Neural cell (in vitro differentiated cells): ENCODE measurements at regions not wholly inside any gene's neighbourhood (a gene's known extent, or its start where the extent isn't known, plus 50 kb on each side); places are given as distances from the start of the nearest gene placed in this dataset.

ENCODE experiments used
- H2AFZ ChIP-seq: fragments of 200-600, 300-800 bp; sonication (generic), shearing (Covaris generic); 2 replicates; pipeline ENCODE4 v1.6.0; 2014; ENCODE audit warnings: low read depth, mild to moderate bottlenecking, antibody characterized with exemption, low read length, moderate library complexity
- H3F3A ChIP-seq: fragments of 200-600 bp; shearing (Covaris generic); 2 replicates; pipeline ENCODE4 v1.6.1; 2016; ENCODE audit warnings: mild to moderate bottlenecking, moderate library complexity, mixed read lengths, antibody characterized with exemption, low read length; ENCODE audit not compliant: insufficient read depth, poor library complexity, severe bottlenecking
- H3K27ac ChIP-seq: fragments of 200-600, 300-800 bp; sonication (generic), shearing (Covaris generic); 2 replicates; pipeline ENCODE4 v1.5.1; 2014; ENCODE audit warnings: mild to moderate bottlenecking, low read length, moderate library complexity
- H3K27me3 ChIP-seq: fragments of 300-800, 200-600 bp; sonication (generic), shearing (Covaris generic); 2 replicates; pipeline ENCODE4 v1.6.0; 2014; ENCODE audit warnings: mild to moderate bottlenecking, low read depth, low read length, moderate library complexity; ENCODE audit not compliant: insufficient read depth
- H3K36me3 ChIP-seq: fragments of 300-800, 200-600 bp; sonication (generic), shearing (Covaris generic); 2 replicates; pipeline ENCODE4 v1.5.1; 2014; ENCODE audit warnings: mild to moderate bottlenecking, antibody characterized with exemption, low read length, moderate library complexity; ENCODE audit not compliant: insufficient read depth
- H3K4me2 ChIP-seq: fragments of 300-800, 200-600 bp; sonication (generic), shearing (Covaris generic); 2 replicates; pipeline ENCODE4 v1.6.0; 2014; ENCODE audit warnings: mild to moderate bottlenecking, low read length
- H3K4me3 ChIP-seq: fragments of 300-800, 200-600 bp; sonication (generic), shearing (Covaris generic); 2 replicates; pipeline ENCODE4 v1.5.1; 2014; ENCODE audit warnings: mild to moderate bottlenecking, low read length, moderate library complexity
- H3K79me2 ChIP-seq: fragments of 200-600 bp; shearing (Covaris generic); replicated peaks from 2 replicates; pipeline ENCODE4 v1.6.0; 2014; ENCODE audit warnings: mild to moderate bottlenecking, low read length, moderate library complexity; ENCODE audit not compliant: insufficient read depth
- H3K9ac ChIP-seq: fragments of 300-800, 200-600 bp; sonication (generic), shearing (Covaris generic); 2 replicates; pipeline ENCODE4 v1.6.1; 2016; ENCODE audit warnings: mild to moderate bottlenecking, low read length, mixed read lengths
- H3K9me2 ChIP-seq: fragments of 200-600 bp; shearing (Covaris generic); 2 replicates; pipeline ENCODE4 v1.6.1; 2016; ENCODE audit warnings: mild to moderate bottlenecking, low read length, mixed read lengths; ENCODE audit not compliant: insufficient read depth
- H3K9me3 ChIP-seq: fragments of 200-600, 300-800 bp; sonication (generic), shearing (Covaris generic); 2 replicates; pipeline ENCODE4 v1.6.1; 2016; ENCODE audit warnings: mild to moderate bottlenecking, mixed run types, low read length, moderate library complexity, mixed read lengths
- H4K20me1 ChIP-seq: fragments of 200-600 bp; shearing (Covaris generic); 2 replicates; pipeline ENCODE4 v1.6.1; 2016; ENCODE audit warnings: mild to moderate bottlenecking, mixed run types; ENCODE audit not compliant: insufficient read depth
- CTCF ChIP-seq: fragments of 450-650 bp; IDR thresholded peaks from 2 replicates; pipeline ENCODE4 v1.5.1; 2014; ENCODE audit warnings: antibody characterized with exemption, mild to moderate bottlenecking, moderate library complexity; ENCODE audit not compliant: poor library complexity, severe bottlenecking
- EP300 ChIP-seq: fragments of 450-650 bp; conservative IDR thresholded peaks from 2 replicates; pipeline ENCODE4 v1.6.1; 2014; ENCODE audit warnings: antibody characterized with exemption, mild to moderate bottlenecking, moderate library complexity; ENCODE audit not compliant: poor library complexity, severe bottlenecking
- EZH2 ChIP-seq: fragments of 200-600, 300-800 bp; shearing (Covaris generic), sonication (generic); IDR thresholded peaks from 2 replicates; pipeline ENCODE4 v1.6.1; 2014; ENCODE audit warnings: antibody characterized with exemption, low read length, borderline replicate concordance, mild to moderate bottlenecking; ENCODE audit not compliant: insufficient read depth, poor library complexity, severe bottlenecking
- MXI1 ChIP-seq: fragments of 450-650 bp; conservative IDR thresholded peaks from 2 replicates; pipeline ENCODE4 v1.6.1; 2014; ENCODE audit warnings: antibody characterized with exemption, mild to moderate bottlenecking; ENCODE audit not compliant: poor library complexity, severe bottlenecking
- POLR2AphosphoS5 ChIP-seq: IDR thresholded peaks from 2 replicates; pipeline ENCODE4 v1.6.1; 2012
- RAD21 ChIP-seq: fragments of 450-650 bp; conservative IDR thresholded peaks from 2 replicates; pipeline ENCODE4 v1.6.1; 2014; ENCODE audit warnings: antibody characterized with exemption, mild to moderate bottlenecking, moderate library complexity
- SMC3 ChIP-seq: fragments of 450-650 bp; conservative IDR thresholded peaks from 2 replicates; pipeline ENCODE4 v1.6.1; 2014; ENCODE audit warnings: antibody characterized with exemption, mild to moderate bottlenecking, moderate library complexity; ENCODE audit not compliant: poor library complexity
- TAF1 ChIP-seq: IDR thresholded peaks from 2 replicates; pipeline ENCODE4 v1.6.1; 2012; ENCODE audit warnings: low read depth
- TF ChIP-seq, protein P1 (sequence below): IDR thresholded peaks from 2 replicates; pipeline ENCODE4 v1.6.1; 2012; ENCODE audit warnings: borderline replicate concordance

- no peaks in the 10 kb centered on the region for H3F3A ChIP-seq
- H4K20me1 ChIP-seq = no peaks in the 10 kb centered on the region
- H3K9ac ChIP-seq = no peak overlapping the region
- H3K4me2 ChIP-seq = no peak overlapping the region
- H3K36me3 ChIP-seq = no peaks in the 10 kb centered on the region
- no peaks in the 10 kb centered on the region for H3K27me3 ChIP-seq
- no peaks in the 10 kb centered on the region for H3K79me2 ChIP-seq
- no peaks in the 10 kb centered on the region for H3K9me2 ChIP-seq
- H3K4me3 ChIP-seq = no peak overlapping the region
- TF ChIP-seq CTCF (no peak), MXI1 (no peak), SMC3 (no peak)
- TF ChIP-seq, protein P1, sequence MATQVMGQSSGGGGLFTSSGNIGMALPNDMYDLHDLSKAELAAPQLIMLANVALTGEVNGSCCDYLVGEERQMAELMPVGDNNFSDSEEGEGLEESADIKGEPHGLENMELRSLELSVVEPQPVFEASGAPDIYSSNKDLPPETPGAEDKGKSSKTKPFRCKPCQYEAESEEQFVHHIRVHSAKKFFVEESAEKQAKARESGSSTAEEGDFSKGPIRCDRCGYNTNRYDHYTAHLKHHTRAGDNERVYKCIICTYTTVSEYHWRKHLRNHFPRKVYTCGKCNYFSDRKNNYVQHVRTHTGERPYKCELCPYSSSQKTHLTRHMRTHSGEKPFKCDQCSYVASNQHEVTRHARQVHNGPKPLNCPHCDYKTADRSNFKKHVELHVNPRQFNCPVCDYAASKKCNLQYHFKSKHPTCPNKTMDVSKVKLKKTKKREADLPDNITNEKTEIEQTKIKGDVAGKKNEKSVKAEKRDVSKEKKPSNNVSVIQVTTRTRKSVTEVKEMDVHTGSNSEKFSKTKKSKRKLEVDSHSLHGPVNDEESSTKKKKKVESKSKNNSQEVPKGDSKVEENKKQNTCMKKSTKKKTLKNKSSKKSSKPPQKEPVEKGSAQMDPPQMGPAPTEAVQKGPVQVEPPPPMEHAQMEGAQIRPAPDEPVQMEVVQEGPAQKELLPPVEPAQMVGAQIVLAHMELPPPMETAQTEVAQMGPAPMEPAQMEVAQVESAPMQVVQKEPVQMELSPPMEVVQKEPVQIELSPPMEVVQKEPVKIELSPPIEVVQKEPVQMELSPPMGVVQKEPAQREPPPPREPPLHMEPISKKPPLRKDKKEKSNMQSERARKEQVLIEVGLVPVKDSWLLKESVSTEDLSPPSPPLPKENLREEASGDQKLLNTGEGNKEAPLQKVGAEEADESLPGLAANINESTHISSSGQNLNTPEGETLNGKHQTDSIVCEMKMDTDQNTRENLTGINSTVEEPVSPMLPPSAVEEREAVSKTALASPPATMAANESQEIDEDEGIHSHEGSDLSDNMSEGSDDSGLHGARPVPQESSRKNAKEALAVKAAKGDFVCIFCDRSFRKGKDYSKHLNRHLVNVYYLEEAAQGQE = no peak
- no peak overlapping the region for H2AFZ ChIP-seq
- no peaks in the 10 kb centered on the region for H3K9me3 ChIP-seq
- no peak overlapping the region for H3K27ac ChIP-seq
Measured at GRCh38 chr11:111018566-111018965, 227.0 kb upstream of the POU2AF2 start.

DNA sequence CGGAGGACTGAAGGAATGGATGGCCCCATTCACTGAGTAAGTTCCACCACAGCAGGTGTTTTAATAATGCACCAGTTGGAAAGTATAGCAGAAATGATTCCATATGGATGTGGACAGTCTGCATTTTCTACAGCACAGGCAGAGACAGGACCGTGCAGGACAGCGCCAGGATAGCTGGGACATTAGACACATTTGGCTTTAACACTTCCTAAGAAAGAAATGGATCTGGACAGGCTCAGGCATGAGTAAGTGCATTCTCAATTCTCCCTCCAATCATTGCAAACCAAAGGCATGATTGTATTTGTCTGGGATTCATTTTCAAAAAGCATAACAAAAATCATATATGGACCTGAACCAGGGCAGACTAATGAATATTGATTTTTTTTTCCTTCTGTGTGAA is 233.0 kb upstream of the POU2AF2 start:
- H3K27ac ChIP-seq = no peak overlapping the region
- H3K4me3 ChIP-seq = no peak overlapping the region
- no peaks in the 10 kb centered on the region for H3K9me2 ChIP-seq
- H3K27me3 ChIP-seq = no peaks in the 10 kb centered on the region
- H3K9ac ChIP-seq = no peak overlapping the region
- H3K36me3 ChIP-seq = no peaks in the 10 kb centered on the region
- H3K4me2 ChIP-seq = no peak overlapping the region
- TF ChIP-seq, protein P1 = no peak
- TF ChIP-seq EP300 = no peak
- no peak for TF ChIP-seq TAF1
- TF ChIP-seq RAD21 = no peak
- TF ChIP-seq POLR2AphosphoS5 = no peak
- no peak for TF ChIP-seq SMC3
- no peak for TF ChIP-seq MXI1
- no peak for TF ChIP-seq EZH2
- TF ChIP-seq CTCF = no peak
- H3K79me2 ChIP-seq = no peaks in the 10 kb centered on the region
- H2AFZ ChIP-seq = no peak overlapping the region
- no peaks in the 10 kb centered on the region for H3F3A ChIP-seq
- H3K9me3 ChIP-seq = no peaks in the 10 kb centered on the region
- H4K20me1 ChIP-seq = no peaks in the 10 kb centered on the region
